ENCODE measurements at regions not wholly inside any gene's neighbourhood (a gene's known extent, or its start where the extent isn't known, plus 50 kb on each side); places are given as distances from the start of the nearest gene placed in this dataset.

GRCh38 chr1:47709019-47709871 is 271.4 kb downstream of the FOXD2 start:
- DNase-seq: peak; percentile 83

- DNase-seq: no peak
Observed at GRCh38 chr1:47709872-47710231, 272.0 kb downstream of the FOXD2 start.

- peak; percentile 54 for DNase-seq
Observed at GRCh38 chr1:47710329-47711071, 272.7 kb downstream of the FOXD2 start.
